BJ (cell line): ENCODE measurements at regions not wholly inside any gene's neighbourhood (a gene's known extent, or its start where the extent isn't known, plus 50 kb on each side); places are given as distances from the start of the nearest gene placed in this dataset.

Experiments used
- CTCF ChIA-PET: fragments of 350-600 bp; formaldehyde crosslinking; extraction: SDS; loops from one replicate; lab custom pipeline; 2021; ENCODE audit warnings: antibody characterized with exemption, inconsistent platforms; lab: Yijun Ruan, JAX
- POLR2A ChIA-PET: fragments of 300-600 bp; sonication (Branson Sonifier 250); formaldehyde crosslinking; extraction: SDS; loops from one replicate; lab custom pipeline; 2021; ENCODE audit warnings: antibody characterized with exemption; lab: Charles Lee
- DNase-seq: peaks from one replicate; pipeline ENCODE4 v3.0.0-alpha.2; 2011; ENCODE audit warnings: low read depth
- H3K27me3 ChIP-seq: 2 replicates; pipeline ENCODE4 v1.6.0; 2011; ENCODE audit warnings: low read length; ENCODE audit not compliant: control insufficient read depth, insufficient read depth
- H3K36me3 ChIP-seq: 2 replicates; pipeline ENCODE4 v1.5.1; 2011; ENCODE audit warnings: low read length; ENCODE audit not compliant: control insufficient read depth, insufficient read depth
- H3K4me3 ChIP-seq: 2 replicates; pipeline ENCODE4 v1.5.1; 2011; ENCODE audit warnings: low read depth, mild to moderate bottlenecking, control low read depth, low read length
- CTCF ChIP-seq: IDR thresholded peaks from 2 replicates; pipeline ENCODE4 v1.5.1; 2011; ENCODE audit warnings: low read depth, mild to moderate bottlenecking, control low read depth, inconsistent platforms, low read length, moderate library complexity; ENCODE audit not compliant: insufficient read depth

GRCh38 chr4:149933120-149933519 is 117.5 kb upstream of the IQCM start:
- no peak overlapping the region for H3K4me3 ChIP-seq
- POLR2A ChIA-PET, result no interaction called here
- H3K36me3 ChIP-seq, result no peaks in the 10 kb centered on the region
- H3K27me3 ChIP-seq, result no peaks in the 10 kb centered on the region; the same call in 1 of the 2 replicates
- no peak for DNase-seq
- TF ChIP-seq CTCF, result no peak
- CTCF ChIA-PET, result interaction anchor here (0.6 kb wide), 1 partner anchor 14 kb away, joined by 4 read pairs; no protein-coding TSS in a partner anchor

GRCh38 chr4:149933883-149934282 is 118.2 kb upstream of the IQCM start:
- POLR2A ChIA-PET, result no interaction called here
- no peak for DNase-seq
- CTCF ChIA-PET, result no interaction called here
- Histone ChIP-seq H3K27me3 (no peaks in the 10 kb centered on the region), H3K36me3 (no peaks in the 10 kb centered on the region), H3K4me3 (no peak overlapping the region)
- TF ChIP-seq CTCF, result no peak

GRCh38 chr4:149949381-149949780 is 128.9 kb upstream of the DCLK2 start:
- POLR2A ChIA-PET, result no interaction called here
- H3K4me3 ChIP-seq, result no peak overlapping the region
- H3K27me3 ChIP-seq, result no peaks in the 10 kb centered on the region
- no peak for DNase-seq
- CTCF ChIA-PET, result no interaction called here
- H3K36me3 ChIP-seq, result no peaks in the 10 kb centered on the region
- no peak for TF ChIP-seq CTCF

- ChIA-PET CTCF (interaction anchor here (1.2 kb wide), 1 partner anchor 23 kb away, joined by 3 read pairs; no protein-coding TSS in a partner anchor), POLR2A (no interaction called here)
- no peak for DNase-seq
- TF ChIP-seq CTCF, result no peak
- Histone ChIP-seq H3K27me3 (no peaks in the 10 kb centered on the region), H3K4me3 (no peak overlapping the region), H3K36me3 (no peaks in the 10 kb centered on the region)
These were observed 126.9 kb upstream of the DCLK2 start for GRCh38 chr4:149951152-149951900.

GRCh38 chr4:149952101-149952500 is 126.1 kb upstream of the DCLK2 start:
- CTCF ChIA-PET, result interaction anchor here (1.2 kb wide), 1 partner anchor 23 kb away, joined by 3 read pairs; no protein-coding TSS in a partner anchor
- POLR2A ChIA-PET, result no interaction called here
- no peak for TF ChIP-seq CTCF
- Histone ChIP-seq H3K27me3 (no peaks in the 10 kb centered on the region), H3K36me3 (no peaks in the 10 kb centered on the region), H3K4me3 (no peak overlapping the region)
- DNase-seq, result no peak
